GM20431 (cell line): ENCODE measurements at regions not wholly inside any gene's neighbourhood (a gene's known extent, or its start where the extent isn't known, plus 50 kb on each side); places are given as distances from the start of the nearest gene placed in this dataset.
"Not testable (repeated sequence)": the region's sequence is repeated elsewhere in the genome, so short reads cannot be mapped to it uniquely, and the experiment has no call there.

Source experiments
- in situ Hi-C: fragments of 300-500 bp; cut with MseI, MboI; formaldehyde crosslinking; loops from one replicate; pipeline ENCODE4 v1.15.0; 2020; ENCODE audit warnings: low sequenced_read_pairs; ENCODE audit not compliant: unreplicated experiment

GRCh38 chr10:106132956-106133355 lies 1031.5 kb downstream of the SORCS1 start:
- in situ Hi-C loops, result no loop called here

DNA sequence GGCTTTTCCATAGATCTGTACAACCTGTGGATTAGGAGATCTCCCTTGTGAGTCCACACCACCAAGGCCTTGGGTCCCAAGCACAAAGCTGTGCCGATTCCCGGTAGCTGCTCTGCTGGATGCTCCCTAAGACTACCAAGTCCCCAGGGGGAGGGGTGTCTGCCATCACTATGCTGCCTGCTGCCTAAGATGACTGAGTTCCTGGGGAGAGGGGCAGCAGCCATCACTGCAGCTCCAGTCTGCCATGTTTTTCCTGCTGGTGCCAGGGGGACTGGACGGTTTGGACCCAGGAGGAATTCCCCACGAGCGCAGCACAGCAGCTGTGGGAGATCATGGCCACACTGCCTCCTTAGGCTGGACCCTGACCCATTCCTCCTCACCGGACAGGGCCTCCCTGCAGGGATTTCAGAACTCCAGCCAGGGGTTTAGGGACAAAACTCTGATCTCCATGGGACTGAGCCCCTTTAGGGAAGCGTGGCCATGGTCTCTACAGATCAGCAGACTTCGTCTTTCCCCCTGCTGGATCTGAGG lies 1049.8 kb downstream of the SORCS1 start:
- in situ Hi-C loops, result no loop called here

DNA sequence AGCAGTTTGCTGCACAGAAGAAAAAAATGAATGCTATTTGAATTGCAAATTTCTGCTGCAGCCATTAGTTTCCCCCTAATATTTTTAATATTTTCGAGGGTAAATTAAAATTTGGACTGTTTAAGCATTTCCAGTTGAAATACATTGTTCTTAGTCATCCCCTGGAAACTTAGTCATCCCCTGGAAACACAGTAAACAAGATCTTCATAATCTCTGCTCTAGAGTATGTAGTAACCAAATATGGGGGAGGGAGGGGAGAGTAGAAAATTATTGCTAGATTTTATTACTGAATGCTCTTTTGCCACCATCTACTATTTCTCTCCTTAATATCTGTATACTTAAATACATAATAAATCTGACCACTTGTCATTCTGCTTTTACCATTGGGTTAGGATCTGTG lies 1053.3 kb downstream of the SORCS1 start:
- in situ Hi-C loops, result no loop called here

DNA sequence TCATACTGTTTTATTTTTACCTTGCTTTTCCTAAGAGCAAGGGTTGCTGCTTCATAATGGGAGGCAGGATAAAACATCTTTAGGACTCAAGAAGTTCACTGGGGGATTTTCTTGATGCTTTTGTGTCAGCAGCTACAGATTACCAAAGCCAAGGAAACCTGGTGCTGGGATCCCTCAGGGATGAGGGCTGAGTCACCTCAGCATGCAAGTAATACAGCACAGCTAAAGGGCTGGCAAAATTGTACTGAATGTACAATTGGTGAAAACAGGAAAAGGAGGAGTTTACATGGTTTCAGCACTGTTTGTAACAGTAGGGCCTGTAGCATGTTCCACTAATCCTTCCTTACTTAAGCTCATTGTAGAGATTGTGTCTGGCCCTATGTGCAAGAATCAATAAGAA lies 1056.8 kb downstream of the SORCS1 start:
- in situ Hi-C loops, result no loop called here

GRCh38 chr10:106106114-106106513 lies 1058.4 kb downstream of the SORCS1 start:
- in situ Hi-C loops, result no loop called here

- in situ Hi-C loops, result no loop called here
These were observed 1074.7 kb downstream of the SORCS1 start for GRCh38 chr10:106089855-106090254.

DNA sequence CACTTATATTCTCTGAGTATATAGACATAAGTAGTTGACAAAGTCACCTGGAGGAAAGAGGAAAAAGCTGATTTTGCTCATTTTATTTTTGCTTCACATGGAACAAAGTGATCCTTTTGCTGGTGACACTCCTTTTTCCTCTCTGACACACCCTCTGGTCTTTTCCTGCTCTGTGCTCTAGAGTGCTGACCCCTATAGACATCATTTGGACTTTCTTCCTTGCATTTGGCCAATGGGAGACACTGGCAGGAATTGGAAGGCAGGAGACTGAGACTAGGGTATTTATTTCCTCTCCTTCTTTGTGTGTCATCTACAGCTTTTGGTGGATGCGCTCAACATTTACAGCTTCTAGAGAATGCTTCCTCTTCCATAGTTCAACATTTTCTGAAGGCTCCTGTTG lies 1078.1 kb downstream of the SORCS1 start:
- in situ Hi-C loops, result no loop called here

- in situ Hi-C loops, result no loop called here
These were observed 1080.9 kb downstream of the SORCS1 start for GRCh38 chr10:106083572-106083971.

DNA sequence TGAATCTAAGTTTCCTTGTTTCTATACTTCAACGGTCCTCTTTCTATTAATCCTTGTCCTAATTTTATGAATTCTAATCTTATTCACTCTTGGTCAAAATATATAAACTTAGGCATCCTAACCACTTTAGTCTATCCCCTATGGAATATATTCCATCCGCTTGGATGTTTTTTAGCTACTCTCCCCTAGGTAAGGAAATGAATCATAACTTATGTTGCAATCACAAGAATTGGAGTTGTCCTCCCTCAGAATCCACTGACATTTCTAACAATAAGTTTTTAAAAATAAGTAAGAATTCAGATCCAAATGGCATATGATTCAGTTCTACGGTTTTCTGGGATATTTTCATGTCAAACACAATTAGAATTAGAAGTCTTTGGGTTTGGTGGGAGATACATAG lies 1081.6 kb downstream of the SORCS1 start:
- in situ Hi-C loops, result no loop called here

DNA sequence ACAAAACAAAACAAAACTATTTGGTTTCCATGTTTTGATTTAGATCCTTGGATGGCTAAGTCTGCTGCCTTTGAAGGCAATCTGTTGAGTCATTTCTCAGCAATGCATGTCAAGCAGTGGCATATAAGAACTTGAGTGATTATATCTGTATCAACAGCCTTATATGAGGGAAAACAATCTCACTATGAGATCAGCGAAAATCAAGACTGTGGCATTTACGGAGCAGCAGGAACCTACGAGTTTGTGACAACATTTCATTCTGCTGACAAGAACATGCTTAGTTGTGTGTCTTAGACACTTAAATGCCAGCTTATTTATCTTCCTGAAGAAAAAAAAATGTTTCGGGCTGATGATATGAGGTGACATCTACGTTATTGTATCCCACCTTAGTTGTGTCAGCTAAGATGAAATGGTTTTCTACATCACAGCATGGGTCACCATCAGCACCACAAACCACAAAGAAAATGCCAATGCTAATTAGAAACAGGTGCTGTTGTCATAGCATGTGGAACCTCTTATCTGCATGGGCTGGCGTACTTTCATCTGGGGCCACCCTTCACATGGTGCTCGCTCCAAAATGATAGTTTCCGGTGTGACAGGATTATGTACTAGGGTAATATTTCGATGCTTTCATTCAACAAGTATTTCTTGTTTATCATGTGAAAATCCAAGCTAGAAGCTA lies 1085.5 kb downstream of the SORCS1 start:
- in situ Hi-C loops, result no loop called here

GRCh38 chr10:106076496-106076895 lies 1088.0 kb downstream of the SORCS1 start:
- in situ Hi-C loops, result no loop called here

- in situ Hi-C loops, result no loop called here
These were observed 1111.4 kb downstream of the SORCS1 start for GRCh38 chr10:106053061-106053460.

GRCh38 chr10:106044503-106044902 lies 1120.0 kb downstream of the SORCS1 start:
- in situ Hi-C loops, result no loop called here

DNA sequence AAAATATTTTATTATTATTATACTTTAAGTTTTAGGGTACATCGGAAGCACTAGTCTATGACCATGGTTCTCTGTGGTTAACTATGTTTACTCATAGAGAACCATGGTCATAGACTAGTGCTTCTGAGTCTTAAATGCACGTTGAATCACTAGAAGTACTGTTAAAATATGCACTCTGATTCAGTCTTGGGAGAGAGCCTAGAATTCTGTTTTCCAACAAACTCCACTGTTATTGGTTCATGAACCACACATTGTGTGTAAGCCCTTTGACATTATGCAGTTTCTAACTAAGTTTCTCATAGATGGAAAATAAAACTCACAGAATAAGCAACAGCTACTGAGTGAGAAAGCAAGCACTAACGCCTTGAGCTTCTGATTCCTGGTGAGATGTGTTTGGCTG lies 1120.6 kb downstream of the SORCS1 start:
- in situ Hi-C loops, result no loop called here

DNA sequence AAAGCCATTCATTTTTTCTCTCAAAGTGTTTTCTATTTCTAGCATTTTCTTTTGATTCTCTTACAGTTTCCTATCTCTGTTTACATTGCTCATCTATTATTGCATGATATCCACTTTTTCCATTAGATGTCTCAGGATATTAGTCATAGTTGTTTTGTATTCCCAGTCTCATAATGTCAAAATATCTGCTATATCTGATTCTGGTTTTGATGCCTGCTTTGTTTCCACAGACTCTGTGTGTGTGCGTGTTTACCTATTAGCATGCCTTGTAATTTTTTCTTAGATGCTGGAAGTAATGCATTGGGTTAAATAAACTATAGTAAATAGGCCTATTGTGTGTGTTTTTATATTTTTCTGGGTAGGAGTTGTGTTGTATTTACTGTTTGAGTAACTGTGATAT lies 1126.3 kb downstream of the SORCS1 start:
- in situ Hi-C loops, result no loop called here

DNA sequence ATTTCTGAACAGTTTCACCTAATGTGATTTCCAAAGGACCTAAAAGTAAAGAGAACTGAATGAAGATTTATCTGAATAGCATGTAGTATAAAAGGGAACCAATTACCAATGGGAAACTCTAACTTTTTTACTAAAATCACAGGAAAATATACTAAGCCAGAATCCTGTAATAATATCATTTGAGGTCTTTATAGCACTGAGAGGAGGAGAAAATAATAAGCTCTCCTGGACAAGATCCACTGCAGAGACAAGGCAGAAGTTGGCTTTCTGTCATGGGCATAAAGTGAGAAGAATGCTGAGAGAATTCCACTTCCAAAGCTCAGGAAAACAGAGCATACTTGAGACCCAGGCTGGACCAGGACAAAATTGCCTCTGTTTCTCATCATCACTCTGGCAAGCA lies 1131.4 kb downstream of the SORCS1 start:
- in situ Hi-C loops, result no loop called here

DNA sequence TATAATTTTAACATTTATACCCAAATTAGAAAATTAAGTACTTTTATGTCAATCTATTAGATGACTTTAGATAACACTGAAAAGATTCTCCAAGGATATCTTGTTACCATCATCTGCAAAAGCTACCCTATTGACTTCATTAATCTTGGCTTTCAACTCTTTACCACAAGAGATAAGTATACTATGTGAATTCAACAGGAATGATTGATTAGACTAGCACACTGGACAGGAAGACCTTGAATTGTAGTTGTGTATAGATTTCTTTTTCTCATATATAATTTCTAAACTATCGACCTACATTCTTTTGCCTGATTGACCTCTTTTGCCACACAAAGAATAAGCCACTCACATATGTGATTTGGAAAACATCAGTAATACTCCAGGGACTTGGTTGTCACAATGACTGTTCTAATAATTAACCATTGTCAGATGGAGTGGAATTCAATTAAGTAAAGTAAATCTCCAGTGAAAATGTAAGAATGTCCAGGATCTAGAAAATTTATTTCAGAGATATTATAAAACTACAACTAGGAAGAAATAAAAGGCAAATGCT lies 1132.0 kb downstream of the SORCS1 start:
- in situ Hi-C loops, result no loop called here

DNA sequence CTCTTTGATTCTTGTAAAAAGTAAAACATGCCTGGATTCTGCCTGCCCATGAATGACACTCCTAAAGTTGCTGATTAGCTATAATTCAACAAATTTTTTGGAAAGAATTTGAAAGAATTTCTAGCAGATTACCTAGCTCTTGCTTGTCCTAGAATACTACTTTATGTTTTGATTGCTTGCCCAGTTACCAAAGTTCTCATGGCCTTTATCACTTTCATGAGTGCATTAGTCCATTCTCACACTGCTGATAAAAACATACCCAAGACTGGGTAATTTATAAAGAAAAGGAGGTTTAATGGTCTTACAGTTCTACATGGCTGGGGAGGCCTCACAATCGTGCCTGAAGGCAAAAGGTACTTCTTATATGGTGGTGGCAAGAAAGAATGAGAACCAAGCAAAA lies 1137.3 kb downstream of the SORCS1 start:
- in situ Hi-C loops, result no loop called here

- in situ Hi-C loops, result no loop called here
These were observed 1139.2 kb downstream of the SORCS1 start for GRCh38 chr10:106025208-106025811.

- in situ Hi-C loops, result no loop called here
These were observed 1141.2 kb downstream of the SORCS1 start for GRCh38 chr10:106023329-106023728.

DNA sequence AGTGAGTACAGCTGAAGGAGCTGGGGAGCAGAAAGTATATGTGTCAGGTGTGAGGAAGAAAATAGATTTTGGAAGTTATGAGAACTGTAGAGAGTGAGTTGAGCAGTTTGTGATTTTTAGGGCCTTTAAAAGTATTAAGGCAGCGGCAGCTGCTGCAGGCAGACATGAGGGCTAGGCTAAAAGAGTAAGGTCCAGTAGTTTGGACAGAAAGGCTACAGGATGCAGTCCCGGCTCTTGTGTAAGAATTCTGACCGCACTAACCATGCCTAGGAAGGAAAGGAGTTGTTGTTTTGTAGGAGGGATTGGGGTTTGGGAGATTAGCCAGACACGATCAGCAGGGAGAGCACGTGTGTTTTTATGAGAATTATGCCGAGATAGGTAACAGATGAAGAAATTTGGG lies 1144.9 kb downstream of the SORCS1 start:
- in situ Hi-C loops, result not testable (repeated sequence)
